Gastroesophageal sphincter (tissue), 3 donors: ENCODE measurements at regions not wholly inside any gene's neighbourhood (a gene's known extent, or its start where the extent isn't known, plus 50 kb on each side); places are given as distances from the start of the nearest gene placed in this dataset.

Experiments used
- EP300 ChIP-seq: sonication (generic); formaldehyde crosslinking; IDR thresholded peaks from one replicate; pipeline ENCODE4 v1.6.1; 2017; ENCODE audit warnings: antibody characterized with exemption, mild to moderate bottlenecking
- POLR2A ChIP-seq, 2 donors: fragments of 450-650 bp; IDR thresholded peaks; one replicate each; pipeline ENCODE4 v1.6.1; 2017; ENCODE audit warnings: antibody characterized with exemption in 2 of 2, mild to moderate bottlenecking in 2 of 2, moderate library complexity in 1 of 2
- TF ChIP-seq, protein P1 (sequence below), 4 experiments: fragments of 200-600 bp in 2 of 4; fragments of 450-650 bp in 2 of 4; sonication (generic) in 1 of 4; IDR thresholded peaks; one replicate each; pipeline ENCODE4 v1.5.1; 2017 to 2019; ENCODE audit warnings: antibody characterized with exemption in 4 of 4, mild to moderate bottlenecking in 2 of 4, moderate library complexity in 2 of 4

DNA sequence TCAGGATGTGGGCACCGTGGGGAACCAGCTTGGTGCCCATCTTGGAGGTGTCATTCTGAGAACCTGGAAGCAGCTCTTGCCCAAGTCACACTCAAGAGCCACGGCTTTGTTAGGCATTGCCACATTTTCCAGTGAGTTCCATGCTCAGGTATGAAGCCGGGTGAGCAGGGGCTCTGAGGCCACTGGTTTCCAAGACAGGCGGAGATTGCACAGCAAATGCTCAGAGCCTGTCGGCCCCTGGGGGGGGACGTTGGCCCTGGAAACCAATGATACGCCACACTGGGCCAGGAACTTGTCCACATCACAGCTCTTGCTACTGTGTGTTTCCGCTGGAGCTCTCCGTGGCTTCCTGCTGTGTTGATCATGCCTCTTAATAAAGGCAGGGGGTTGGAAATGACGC is 52.5 kb upstream of the SALL3 start:
- TF ChIP-seq EP300 (no peak), POLR2A (IDR thresholded peaks at IDR 0.05) (no peak)
- TF ChIP-seq, protein P1, sequence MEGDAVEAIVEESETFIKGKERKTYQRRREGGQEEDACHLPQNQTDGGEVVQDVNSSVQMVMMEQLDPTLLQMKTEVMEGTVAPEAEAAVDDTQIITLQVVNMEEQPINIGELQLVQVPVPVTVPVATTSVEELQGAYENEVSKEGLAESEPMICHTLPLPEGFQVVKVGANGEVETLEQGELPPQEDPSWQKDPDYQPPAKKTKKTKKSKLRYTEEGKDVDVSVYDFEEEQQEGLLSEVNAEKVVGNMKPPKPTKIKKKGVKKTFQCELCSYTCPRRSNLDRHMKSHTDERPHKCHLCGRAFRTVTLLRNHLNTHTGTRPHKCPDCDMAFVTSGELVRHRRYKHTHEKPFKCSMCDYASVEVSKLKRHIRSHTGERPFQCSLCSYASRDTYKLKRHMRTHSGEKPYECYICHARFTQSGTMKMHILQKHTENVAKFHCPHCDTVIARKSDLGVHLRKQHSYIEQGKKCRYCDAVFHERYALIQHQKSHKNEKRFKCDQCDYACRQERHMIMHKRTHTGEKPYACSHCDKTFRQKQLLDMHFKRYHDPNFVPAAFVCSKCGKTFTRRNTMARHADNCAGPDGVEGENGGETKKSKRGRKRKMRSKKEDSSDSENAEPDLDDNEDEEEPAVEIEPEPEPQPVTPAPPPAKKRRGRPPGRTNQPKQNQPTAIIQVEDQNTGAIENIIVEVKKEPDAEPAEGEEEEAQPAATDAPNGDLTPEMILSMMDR (IDR thresholded peaks at IDR 0.05) = no peak
